Left ventricle myocardium superior (tissue), 1 donor: ENCODE measurements at regions not wholly inside any gene's neighbourhood (a gene's known extent, or its start where the extent isn't known, plus 50 kb on each side); places are given as distances from the start of the nearest gene placed in this dataset.
A peak's percentile ranks its signal among the peaks of the same experiment; 100 is the strongest.

Experiments
- ATAC-seq: fragments of 200-7000 bp; cut with Tn5 transposase; one replicate; pipeline ENCODE4 v1.9.1; 2020; ENCODE audit warnings: mild to moderate bottlenecking, moderate library complexity
- DNase-seq: peaks from one replicate; pipeline ENCODE4 v3.0.0-alpha.2; 2020
- intact Hi-C: fragments of 100-400 bp; cut with micrococcal nuclease; formaldehyde crosslinking; loops from one replicate; pipeline ENCODE4 v1.11.0; 2022
- donor health status: DM: no; HTN: yes; CAD: no; lungs with severe emphysema.

DNA sequence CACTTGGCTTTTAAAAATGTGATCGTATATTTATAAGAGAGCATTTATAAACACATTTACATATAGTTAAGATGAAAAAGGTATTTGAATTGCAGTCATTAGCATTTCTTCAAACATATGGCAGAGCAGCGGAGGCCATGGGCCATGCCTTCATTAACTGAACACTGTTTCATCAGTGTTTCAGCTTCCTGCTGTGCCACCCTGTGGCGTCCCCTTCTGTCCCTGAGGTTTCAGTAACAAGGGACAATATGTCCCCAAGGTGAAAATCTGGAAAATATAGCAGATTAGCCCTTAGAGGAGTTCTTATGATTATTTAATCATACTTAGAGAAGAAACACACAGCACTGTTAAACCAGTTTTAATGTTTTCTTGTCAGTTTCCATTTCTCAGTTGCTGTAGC, 577.8 kb downstream of the ETV1 start:
- DNase-seq: peak; percentile 19

DNA sequence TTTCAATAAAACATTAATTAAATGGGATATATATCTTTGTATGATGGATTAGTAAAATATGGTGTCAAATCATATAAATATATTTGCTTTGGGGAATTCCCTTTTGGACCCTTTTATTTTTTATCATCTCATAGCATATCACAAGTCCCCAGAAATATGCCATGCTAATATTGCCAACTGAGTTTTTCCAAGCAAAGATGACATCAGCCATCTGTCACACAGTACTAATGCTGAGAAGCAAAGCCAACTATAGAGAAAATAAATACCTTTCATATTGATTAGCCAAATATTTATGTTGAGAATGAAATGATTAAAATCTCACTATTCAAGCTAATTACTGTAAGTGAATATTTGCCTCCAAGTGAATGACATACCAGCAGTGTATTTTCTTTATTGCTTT, 575.3 kb downstream of the ETV1 start:
- no peak for DNase-seq
- intact Hi-C loops: no loop called here
- ATAC-seq: no peak

More for the DNA sequence above, 577.8 kb downstream of the ETV1 start:
- ATAC-seq: no peak
- intact Hi-C loops: no loop called here

DNA sequence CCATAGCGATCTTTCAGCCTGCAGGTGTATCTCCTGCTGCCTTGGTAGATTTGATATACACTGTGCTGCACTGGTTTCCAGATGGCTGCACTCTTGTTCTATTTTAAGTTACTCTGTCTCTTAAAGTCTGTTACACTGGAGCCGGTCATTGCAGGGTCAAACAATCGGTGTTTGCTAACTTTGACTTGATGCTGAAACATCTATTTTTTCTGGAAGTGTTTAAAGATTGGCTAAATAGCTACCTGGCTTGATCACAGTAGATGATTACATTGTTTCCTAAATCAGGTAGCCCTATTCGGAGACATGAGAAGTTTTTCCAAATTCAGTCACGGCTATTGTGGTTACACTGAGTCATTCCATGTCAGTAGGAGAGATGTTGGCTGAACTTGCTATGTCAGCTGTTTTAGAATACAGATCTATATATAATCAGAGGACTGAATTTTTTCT, 574.8 kb downstream of the ETV1 start:
- ATAC-seq (peak; percentile 97), DNase-seq (no peak)

DNA sequence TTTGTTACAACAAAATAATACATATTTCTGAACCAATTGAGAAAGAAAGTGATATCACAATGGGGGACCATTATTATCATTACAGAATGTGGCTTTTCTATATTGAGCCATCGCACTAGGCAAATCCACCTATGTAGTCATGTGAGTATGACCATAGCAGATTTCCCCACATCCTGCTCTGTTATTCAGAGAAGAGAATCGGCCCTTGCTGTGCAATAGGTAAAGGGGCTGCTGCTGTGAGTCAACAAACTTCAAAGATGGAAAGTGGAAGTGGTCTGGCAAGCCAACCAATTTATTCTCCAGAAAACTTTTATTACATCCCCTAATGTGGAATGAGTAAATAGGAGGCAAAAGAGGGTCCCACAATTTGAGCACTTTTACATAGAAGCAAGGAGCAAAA, 573.4 kb downstream of the ETV1 start:
- no peak for ATAC-seq
- DNase-seq: no peak
- intact Hi-C loops: no loop called here

More for the DNA sequence above, 574.8 kb downstream of the ETV1 start:
- intact Hi-C loops: no loop called here

DNA sequence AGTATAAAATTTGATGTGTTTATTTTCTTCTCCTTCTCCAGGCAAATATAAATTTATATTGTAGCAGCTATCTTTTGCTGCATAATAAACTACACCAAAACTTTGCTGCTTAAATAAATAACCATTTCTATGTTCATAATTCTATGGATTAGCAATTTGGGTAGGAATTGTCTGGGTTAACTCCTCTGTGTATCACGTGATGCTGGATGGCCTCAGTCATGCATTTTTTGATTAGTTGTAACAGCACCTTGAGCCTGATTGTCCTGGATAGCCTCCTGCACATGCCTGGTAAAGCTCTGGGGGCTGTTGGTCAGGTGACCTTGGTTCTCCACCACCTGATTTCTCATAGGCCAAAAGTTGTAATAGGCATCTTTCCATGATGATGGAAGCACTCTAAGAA, 572.9 kb downstream of the ETV1 start:
- DNase-seq (no peak), ATAC-seq (no peak)
- intact Hi-C loops: no loop called here

DNA sequence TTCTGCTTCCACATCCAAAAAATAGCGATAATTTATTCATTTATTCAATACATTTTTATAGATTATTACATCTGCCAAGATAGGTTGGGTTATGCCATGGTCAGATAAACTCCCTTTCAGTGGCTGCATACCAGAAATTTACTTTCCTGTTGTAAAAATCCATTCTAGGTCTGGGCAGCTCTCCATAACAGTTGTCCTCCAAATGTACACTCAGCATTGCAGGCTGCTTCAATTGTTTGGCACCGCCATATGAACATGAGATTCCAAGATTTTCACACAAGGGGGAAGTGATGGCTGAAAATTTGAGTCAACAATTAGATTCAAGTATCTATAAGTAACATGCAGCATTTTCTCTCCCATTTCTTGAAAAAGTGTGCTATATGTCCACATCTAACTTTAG, 568.7 kb downstream of the ETV1 start:
- no peak for ATAC-seq
- no peak for DNase-seq
- intact Hi-C loops: no loop called here

DNA sequence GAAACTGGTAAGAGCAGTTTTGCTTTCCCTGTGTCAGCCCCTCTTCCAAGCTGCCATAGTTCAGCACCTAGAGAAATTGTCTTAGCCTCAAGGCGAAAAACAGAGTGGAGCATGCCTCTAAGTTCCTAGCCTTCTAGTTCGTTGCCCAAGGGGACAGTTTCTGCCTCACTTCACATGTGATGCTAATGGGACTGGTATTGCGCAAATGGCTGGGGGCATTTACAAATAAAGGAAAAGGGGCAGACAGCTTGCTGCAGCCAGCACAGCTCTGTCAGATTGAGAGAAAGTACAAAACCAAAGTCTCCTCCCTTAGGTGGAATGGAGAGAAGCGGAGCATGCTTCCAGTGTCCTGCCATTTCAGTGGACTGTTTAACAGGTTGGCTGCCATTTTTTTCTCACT, 567.7 kb downstream of the ETV1 start:
- no peak for DNase-seq
- ATAC-seq: no peak
- intact Hi-C loops: no loop called here

DNA sequence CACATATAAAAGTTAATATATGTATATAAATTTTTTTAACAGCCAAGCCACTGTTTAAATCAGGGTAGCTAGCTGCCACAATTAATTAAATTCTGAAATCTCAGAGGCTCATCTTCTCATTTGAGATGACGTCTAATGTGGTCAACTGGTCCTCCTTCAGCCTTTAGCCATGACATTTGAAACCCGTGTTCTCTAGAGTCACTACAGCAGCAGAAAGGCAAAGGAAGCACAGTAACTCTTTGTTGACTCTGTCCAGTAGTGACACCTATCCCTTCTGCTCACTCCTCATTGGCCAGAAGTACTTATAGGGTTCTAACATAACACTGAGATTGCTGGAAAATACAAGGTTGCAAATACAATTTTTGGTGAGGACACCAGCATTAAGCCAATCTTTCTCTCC, 555.5 kb downstream of the ETV1 start:
- ATAC-seq (no peak), DNase-seq (no peak)
- intact Hi-C loops: no loop called here

DNA sequence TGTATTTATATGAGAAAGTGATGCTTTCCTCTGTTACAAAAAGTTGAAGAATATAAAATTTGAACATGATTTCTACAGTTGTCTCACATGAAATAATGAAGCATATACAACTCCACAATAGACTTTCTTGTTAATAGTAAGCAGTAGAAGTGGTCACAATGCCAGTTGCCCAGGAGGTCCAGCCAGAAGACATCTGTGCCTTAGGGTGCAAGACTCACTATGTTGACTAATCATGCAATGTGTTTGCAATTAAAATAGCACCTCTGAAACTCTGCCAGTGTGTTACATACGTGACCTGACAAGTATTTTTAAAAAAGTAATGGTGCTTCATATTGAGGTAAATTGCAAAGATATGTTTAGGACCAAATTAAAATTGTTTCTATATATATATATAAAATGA, 547.2 kb downstream of the ETV1 start:
- no peak for DNase-seq
- no peak for ATAC-seq
- intact Hi-C loops: no loop called here

DNA sequence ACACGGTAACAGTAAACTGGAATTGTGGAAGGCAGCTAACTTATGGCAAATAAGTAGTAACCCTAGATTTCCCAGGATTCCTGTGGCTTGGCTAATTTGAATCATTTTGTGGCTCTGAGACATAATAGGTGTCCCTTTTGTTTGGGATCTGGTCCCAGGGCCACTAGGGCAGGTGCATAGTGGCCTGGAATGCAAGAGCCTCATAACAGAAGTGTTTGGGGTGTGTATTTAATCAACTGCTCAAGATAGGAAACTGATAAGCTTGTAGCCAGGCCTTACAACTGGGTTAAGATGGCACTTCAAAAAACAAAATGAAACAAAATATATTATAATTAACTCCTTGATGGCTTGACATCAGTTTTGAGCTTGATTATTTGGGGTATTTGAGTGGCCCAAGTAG, 541.8 kb downstream of the ETV1 start:
- ATAC-seq: no peak
- intact Hi-C loops: no loop called here
- no peak for DNase-seq

DNA sequence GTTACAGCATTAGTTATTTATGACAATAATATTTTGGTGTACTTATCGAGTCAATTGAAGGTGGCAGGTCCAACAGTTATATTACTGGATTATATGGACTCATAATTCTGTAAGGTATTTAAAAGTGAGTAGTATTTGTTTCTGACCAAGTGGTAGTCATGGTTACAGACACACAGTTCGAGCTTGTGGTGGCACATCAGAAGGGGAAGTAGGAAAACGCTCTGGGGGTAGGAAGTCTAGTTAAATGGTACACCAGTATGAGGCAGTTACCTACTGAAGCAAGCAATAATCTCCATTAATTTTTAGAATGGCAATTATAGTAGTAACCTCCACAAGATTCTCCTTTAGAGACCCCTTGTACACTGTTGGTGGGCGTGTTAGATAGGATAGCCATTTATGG, 541.2 kb downstream of the ETV1 start:
- no peak for DNase-seq
- ATAC-seq: no peak
- intact Hi-C loops: no loop called here

DNA sequence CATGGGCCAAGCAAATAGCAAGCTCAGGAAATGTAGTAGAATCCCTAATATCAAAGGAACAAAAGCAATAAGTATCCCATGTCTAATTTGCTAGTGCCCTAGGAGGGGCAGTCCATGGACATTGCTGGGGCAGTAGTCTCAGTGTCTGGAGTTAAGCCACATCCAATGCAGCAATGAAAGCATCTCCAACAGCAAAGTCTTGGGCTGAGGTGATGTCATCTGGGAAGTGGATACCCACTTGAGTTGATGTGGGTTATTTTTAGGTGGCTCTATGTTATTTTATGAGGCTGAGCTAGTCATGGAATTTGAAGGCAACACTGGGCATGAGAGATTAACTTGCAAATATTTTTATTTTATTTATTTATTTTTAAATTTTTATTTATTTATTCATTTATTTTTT, 540.0 kb downstream of the ETV1 start:
- ATAC-seq (no peak), DNase-seq (no peak)
- intact Hi-C loops: no loop called here

DNA sequence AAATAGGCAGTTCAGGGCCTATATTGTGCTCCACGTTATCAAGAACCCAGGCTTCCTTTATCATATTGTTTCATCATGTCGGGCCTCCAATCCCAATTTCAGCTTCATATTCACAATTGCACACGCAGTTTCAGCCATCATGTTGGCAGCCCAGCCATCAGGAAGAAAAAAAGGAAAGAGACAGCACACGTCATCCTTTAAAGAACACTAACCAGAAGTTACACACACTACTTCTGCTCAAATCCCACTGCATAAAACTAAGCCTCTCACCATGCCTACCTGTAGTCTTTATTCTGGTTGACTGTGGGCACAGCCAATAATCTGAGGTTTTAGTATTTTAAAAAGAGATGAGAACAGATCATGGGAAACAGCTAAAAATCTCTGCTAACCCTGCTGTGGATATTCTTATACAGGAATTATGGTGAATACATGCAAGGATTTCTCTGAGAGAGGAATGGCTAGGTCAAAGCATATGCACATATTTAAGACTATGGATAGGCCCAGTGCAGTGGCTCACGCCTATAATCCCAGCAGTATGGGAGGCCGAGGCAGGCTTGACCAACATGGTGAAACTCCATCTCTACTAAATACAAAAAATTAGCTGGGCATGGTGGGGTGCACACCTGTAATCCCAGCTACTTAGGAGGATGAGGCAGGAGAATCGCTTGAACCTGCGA, 534.4 kb downstream of the ETV1 start:
- intact Hi-C loops: no loop called here

DNA sequence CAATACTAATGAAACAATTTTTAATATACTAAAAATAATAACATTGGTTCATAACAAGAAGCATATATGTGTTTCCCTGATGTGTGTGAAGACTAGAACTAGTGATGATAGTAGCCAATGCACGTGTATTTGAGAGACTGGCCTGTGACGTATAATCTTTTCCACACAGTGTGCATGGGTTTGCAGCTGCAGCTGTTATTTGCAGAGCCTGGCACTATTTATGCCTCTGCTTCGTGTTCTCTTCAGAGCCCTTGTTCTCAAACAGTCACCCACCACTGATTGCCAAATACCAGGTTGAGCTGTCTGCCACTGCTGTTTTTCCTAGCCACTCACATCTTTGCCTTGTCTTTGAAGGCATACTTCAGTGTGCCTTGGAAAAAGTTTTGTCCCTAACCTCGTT, 531.7 kb downstream of the ETV1 start:
- intact Hi-C loops: no loop called here
- DNase-seq (no peak), ATAC-seq (peak; percentile 93)

More for the DNA sequence above, 534.4 kb downstream of the ETV1 start:
- no peak for ATAC-seq
- DNase-seq: no peak

DNA sequence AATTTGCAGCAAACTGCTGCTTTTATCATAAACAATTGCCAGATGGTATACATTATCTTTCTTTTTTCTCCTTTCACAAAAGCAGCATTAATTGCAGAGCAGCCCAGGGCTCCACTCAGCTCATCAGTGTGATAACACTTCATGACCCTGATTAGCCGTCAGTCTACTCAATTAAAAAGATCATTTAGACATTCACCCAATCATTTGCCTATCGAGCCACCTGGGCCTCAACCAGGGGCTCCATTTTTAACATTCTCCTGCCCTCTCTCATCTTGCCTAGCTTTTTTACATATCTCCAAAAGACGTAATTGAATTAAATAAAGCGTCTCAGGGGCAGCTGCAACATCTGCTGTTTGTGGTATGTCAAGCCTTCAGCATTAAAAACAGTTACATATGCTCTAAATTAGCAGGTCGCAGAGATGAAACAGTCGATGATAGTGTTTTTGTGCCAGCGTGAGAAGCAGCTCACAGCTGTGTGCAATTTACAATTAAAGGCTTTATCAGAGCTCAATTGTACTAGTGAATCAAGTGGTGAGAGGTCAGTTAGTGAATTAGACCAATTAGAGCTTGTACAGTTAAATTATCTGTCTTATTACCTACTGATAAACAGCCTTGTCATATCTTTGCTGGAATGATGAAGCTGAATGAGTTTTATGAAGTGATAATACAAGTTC, 522.5 kb downstream of the ETV1 start:
- intact Hi-C loops: no loop called here
- ATAC-seq (no peak), DNase-seq (no peak)

DNA sequence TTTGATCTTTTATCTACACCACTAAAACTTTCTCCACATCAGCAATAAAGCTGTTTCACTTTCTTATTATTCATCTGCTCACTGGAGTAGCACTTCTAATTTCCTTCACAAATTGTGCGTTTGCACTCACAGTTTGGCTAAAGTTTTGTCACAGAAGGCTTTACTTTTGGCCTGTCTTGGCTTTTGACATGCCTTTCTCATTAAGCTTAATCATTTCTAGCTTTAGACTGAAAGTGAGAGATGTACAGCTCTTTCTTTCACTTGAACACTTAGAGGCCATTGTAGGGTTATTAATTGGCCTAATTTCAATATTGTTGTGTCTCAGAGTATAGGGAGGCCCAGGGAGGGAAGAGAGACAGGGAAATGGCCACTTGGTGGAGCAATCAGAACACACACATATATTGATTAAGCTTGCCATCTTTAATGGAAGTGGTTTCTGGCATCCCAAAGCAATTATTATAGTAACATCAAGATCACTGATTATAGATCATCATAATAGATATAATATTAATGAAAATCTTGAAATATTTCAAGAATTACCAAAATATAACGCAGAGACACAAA, 512.5 kb downstream of the ETV1 start:
- intact Hi-C loops: no loop called here
- ATAC-seq: no peak
- DNase-seq: no peak

DNA sequence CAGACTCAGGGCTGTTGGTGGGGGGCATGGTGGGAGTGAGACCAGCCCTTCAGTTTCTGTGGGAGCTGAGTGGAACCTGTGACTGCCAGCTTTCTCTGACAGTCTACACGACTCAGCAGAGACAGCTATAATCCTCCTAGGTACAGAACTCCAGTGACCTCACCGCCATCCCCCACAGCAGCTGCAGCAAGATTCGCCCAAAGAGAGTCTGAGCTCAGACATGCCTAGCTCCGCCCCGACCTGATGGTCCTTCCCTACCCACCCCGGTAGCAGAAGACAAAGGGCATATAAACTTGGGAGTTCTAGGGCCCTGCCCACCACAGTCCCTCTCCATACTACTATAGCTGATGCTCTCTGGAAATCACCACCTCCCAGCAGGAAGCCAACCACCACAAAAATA, 500.1 kb downstream of the ETV1 start:
- ATAC-seq (no peak), DNase-seq (no peak)
- intact Hi-C loops: no loop called here

DNA sequence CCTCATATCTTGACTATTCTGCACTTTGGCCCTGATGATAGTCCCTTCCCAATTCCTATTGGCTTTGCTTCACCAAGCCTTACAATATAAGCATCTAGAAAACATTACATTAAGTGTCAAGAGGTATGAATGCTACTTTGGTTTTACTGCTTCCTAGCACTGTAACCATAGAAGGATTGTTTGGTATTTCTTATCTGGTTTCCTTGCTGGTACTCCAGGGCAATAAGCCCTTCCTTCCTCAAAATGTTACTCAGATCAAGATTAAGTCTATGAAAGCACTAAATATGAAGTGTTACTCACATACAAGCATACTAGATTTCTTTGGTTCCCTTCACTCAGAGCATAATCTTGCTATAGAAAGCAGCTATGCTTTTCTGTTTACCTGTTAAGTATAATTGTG, 492.5 kb downstream of the ETV1 start:
- intact Hi-C loops: no loop called here
- DNase-seq (no peak), ATAC-seq (no peak)

DNA sequence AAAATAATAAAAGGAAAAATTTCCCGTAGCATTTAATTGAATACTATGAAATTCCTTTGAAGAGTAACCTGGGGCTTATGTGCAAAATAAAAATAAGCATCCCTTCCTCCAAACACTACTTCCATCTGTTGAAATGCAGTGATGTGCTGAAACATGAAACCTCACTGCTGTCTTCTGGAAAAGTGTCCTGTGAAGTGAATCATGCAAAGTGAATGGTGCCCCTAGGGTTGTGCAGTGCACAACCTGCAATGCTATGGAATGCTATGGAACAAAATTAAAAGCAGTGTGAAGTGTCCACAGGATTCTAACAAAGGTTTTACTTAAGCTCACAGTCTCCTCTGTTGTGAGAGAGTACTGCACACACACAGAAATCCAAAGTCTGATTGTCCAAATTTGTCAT, 480.9 kb downstream of the ETV1 start:
- DNase-seq (no peak), ATAC-seq (no peak)
- intact Hi-C loops: no loop called here

DNA sequence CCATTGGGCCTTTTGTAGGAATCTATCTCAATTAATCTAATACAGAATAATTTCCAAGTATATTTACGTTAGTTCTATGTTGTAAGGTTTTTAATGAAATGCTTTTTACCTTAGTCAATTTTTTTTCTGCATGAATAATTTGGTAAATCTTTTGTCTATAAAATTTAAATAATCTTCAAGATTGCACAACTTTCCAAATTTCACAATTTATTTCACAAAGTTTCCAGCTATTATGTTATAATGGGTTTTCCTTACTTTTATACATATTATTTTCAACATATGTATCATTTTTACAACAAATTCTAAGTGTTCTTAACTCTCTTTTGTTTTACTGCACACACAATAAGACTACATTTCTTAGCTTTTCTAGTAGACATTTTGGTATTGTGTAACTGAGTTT, 470.7 kb downstream of the ETV1 start:
- DNase-seq (no peak), ATAC-seq (no peak)
- intact Hi-C loops: no loop called here

DNA sequence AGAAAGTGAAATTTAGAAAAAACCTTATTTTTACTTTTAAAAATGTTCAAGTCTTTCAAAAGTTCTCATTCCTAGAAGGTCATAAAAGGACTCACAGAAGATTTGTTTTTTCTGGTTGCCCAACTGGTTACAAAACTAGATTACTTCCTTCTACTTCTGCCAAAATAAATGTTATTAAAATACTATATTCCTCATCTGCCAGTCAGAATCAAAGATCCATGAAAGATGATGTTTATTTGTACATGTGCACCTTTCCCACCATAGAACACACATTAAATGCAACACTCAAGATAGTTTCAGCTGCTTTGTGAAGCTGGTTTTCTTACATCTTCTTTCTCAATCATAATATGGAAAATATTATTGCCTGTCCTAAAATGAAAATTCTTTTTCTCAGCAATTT, 465.4 kb downstream of the ETV1 start:
- DNase-seq: no peak
- intact Hi-C loops: loop anchor here (10.0 kb wide), 1 partner anchor 941 kb away; no protein-coding TSS in a partner anchor
- no peak for ATAC-seq
